Peyer's patch (tissue), 4 donors: ENCODE measurements at regions not wholly inside any gene's neighbourhood (a gene's known extent, or its start where the extent isn't known, plus 50 kb on each side); places are given as distances from the start of the nearest gene placed in this dataset.

Experiments used
- POLR2A ChIP-seq, 2 donors: fragments of 450-650 bp; IDR thresholded peaks; one replicate each; pipeline ENCODE4 v1.5.1; 2017; ENCODE audit warnings: antibody characterized with exemption in 2 of 2, mild to moderate bottlenecking in 2 of 2, moderate library complexity in 2 of 2
- TF ChIP-seq, protein P1 (sequence below), 6 experiments: fragments of 450-650 bp in 4 of 6; fragments of 200-600 bp in 2 of 6; sonication (generic) in 1 of 6; IDR thresholded peaks; one replicate each; pipeline ENCODE4 v1.5.1; 2017 to 2019; ENCODE audit warnings: antibody characterized with exemption in 6 of 6, mild to moderate bottlenecking in 3 of 6, moderate library complexity in 1 of 6

DNA sequence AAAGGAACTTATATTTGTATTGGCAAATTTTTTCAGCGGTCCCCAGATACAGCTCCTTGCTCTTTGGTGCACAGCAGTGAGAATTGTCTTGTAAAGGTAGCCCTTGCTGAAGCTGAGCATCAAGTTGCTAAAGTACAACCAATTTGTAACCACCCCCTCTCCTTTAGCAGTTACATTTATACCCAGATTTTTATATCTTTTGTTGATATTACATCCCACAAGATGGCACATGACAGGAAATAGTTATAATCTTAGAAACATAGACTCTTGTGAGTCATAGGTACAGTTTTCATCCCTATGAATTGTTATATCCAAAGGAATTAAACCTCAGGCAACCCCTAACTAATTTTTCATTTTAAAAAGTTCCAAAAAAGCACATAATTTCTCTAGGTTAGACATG is 523.0 kb upstream of the SLITRK1 start:
- TF ChIP-seq, protein P1, sequence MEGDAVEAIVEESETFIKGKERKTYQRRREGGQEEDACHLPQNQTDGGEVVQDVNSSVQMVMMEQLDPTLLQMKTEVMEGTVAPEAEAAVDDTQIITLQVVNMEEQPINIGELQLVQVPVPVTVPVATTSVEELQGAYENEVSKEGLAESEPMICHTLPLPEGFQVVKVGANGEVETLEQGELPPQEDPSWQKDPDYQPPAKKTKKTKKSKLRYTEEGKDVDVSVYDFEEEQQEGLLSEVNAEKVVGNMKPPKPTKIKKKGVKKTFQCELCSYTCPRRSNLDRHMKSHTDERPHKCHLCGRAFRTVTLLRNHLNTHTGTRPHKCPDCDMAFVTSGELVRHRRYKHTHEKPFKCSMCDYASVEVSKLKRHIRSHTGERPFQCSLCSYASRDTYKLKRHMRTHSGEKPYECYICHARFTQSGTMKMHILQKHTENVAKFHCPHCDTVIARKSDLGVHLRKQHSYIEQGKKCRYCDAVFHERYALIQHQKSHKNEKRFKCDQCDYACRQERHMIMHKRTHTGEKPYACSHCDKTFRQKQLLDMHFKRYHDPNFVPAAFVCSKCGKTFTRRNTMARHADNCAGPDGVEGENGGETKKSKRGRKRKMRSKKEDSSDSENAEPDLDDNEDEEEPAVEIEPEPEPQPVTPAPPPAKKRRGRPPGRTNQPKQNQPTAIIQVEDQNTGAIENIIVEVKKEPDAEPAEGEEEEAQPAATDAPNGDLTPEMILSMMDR (IDR thresholded peaks at IDR 0.05), result no peak
- no peak for TF ChIP-seq POLR2A (IDR thresholded peaks at IDR 0.05)
